PC-9 (cell line): ENCODE measurements at regions not wholly inside any gene's neighbourhood (a gene's known extent, or its start where the extent isn't known, plus 50 kb on each side); places are given as distances from the start of the nearest gene placed in this dataset.

Source experiments
- CTCF ChIP-seq: fragments of 200-600 bp; sonication (generic); conservative IDR thresholded peaks from 2 replicates; pipeline ENCODE4 v1.6.1; 2017; ENCODE audit warnings: mixed run types, antibody characterized with exemption, mild to moderate bottlenecking, moderate library complexity
- EZH2 ChIP-seq: fragments of 200-600 bp; sonication (generic); IDR thresholded peaks from 2 replicates; pipeline ENCODE4 v1.8.0; 2017; ENCODE audit warnings: antibody characterized with exemption, low read depth

DNA sequence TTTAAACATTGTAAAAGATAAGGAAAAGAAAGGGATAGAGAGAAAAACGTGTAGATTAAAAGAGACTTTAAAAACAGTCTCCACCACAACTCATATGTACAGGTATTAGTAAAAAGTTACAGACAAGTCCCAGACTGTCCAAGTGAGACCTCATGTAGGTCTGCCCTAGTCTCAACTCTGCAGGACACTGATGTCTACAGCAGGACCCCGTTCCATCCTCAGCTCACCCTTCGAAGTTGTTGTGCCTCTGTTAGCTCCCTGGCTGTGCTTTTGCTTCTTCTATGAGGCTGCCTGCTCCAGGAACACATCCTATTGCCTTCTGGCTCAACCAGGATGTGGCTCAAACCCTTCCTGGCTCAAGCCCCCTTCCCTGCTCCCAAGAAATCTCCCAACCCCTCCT, 72.9 kb upstream of the FBXO28 start:
- TF ChIP-seq CTCF = no peak
- no peak for TF ChIP-seq EZH2
